ENCODE measurements at regions not wholly inside any gene's neighbourhood (a gene's known extent, or its start where the extent isn't known, plus 50 kb on each side); places are given as distances from the start of the nearest gene placed in this dataset.

- TF ChIP-seq, protein P1, sequence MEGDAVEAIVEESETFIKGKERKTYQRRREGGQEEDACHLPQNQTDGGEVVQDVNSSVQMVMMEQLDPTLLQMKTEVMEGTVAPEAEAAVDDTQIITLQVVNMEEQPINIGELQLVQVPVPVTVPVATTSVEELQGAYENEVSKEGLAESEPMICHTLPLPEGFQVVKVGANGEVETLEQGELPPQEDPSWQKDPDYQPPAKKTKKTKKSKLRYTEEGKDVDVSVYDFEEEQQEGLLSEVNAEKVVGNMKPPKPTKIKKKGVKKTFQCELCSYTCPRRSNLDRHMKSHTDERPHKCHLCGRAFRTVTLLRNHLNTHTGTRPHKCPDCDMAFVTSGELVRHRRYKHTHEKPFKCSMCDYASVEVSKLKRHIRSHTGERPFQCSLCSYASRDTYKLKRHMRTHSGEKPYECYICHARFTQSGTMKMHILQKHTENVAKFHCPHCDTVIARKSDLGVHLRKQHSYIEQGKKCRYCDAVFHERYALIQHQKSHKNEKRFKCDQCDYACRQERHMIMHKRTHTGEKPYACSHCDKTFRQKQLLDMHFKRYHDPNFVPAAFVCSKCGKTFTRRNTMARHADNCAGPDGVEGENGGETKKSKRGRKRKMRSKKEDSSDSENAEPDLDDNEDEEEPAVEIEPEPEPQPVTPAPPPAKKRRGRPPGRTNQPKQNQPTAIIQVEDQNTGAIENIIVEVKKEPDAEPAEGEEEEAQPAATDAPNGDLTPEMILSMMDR (IDR thresholded peaks at IDR 0.05), result no peak
- H3K36me3 ChIP-seq, result no peaks in the 10 kb centered on the region
- no peaks in the 10 kb centered on the region for H3K27me3 ChIP-seq
- no peak overlapping the region for H3K27ac ChIP-seq
- no peak for DNase-seq (ENCODE audit: low spot score in 2 of 2)
- no peaks in the 10 kb centered on the region for H3K9me3 ChIP-seq
- no peak overlapping the region for H3K4me3 ChIP-seq
- no peaks in the 10 kb centered on the region for H3K4me1 ChIP-seq
- intact Hi-C loops (cut with DNase I), result no loop called here
Measured at GRCh38 chr5:85069659-85070640, 685.3 kb upstream of the EDIL3 start.

- Histone ChIP-seq H3K4me1 (no peaks in the 10 kb centered on the region), H3K27ac (no peak overlapping the region), H3K27me3 (no peaks in the 10 kb centered on the region), H3K4me3 (no peak overlapping the region), H3K9me3 (no peaks in the 10 kb centered on the region), H3K36me3 (no peaks in the 10 kb centered on the region)
- TF ChIP-seq, protein P1 (IDR thresholded peaks at IDR 0.05), result no peak
- intact Hi-C loops (cut with DNase I), result no loop called here
- DNase-seq (ENCODE audit: low spot score in 2 of 2), result no peak
Measured at GRCh38 chr5:85077581-85077980, 692.9 kb upstream of the EDIL3 start.

DNA sequence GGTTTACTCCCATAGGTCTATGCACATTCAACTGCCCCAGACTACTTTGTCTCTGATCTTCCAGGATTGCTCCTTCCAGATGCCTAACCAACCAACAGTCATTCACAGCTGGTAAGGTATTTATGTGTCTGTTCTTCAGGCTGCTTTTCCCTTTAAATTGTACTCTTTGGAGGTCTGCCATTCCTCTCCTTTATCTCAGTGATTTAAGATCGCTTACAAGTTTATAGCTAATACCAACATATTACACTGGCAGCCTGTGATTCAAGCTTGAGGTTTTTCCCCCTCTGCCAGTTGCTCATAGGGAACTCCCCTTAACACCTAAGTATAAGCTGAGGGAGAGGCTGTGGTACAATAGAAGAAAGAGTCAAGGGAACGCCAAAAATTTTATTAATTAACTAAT, 711.7 kb upstream of the EDIL3 start:
- TF ChIP-seq, protein P1 (IDR thresholded peaks at IDR 0.05), result no peak
- intact Hi-C loops (cut with DNase I), result no loop called here
- Histone ChIP-seq H3K9me3 (no peaks in the 10 kb centered on the region), H3K36me3 (no peaks in the 10 kb centered on the region), H3K4me3 (no peak overlapping the region), H3K27ac (no peak overlapping the region), H3K4me1 (no peaks in the 10 kb centered on the region), H3K27me3 (no peaks in the 10 kb centered on the region)
- no peak for DNase-seq (ENCODE audit: low spot score in 2 of 2)

- intact Hi-C loops (cut with DNase I), result no loop called here
- Histone ChIP-seq H3K27ac (no peak overlapping the region), H3K27me3 (no peaks in the 10 kb centered on the region), H3K4me1 (no peaks in the 10 kb centered on the region), H3K36me3 (no peaks in the 10 kb centered on the region), H3K4me3 (no peak overlapping the region), H3K9me3 (no peaks in the 10 kb centered on the region)
- no peak for DNase-seq (ENCODE audit: low spot score in 2 of 2)
- TF ChIP-seq, protein P1 (IDR thresholded peaks at IDR 0.05), result no peak
Measured at GRCh38 chr5:85108471-85108870, 723.8 kb upstream of the EDIL3 start.

DNA sequence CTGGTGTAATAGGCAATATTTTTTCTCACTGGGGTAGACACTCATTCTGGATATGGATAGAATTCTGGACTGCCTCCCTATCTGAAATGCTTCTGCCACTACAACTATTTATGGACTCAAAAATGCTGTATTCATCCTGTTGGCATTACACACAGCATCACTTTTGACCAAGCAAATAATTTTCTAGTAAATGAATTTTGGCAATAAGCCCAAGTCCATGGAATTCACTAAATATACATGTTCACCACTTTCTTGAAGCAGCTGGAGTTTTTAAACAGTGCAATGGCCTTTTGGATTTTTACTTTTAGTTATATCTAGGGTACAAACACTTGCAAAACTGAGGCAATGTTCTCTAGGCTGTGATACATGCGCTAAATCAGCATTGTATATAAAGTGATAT, 724.9 kb upstream of the EDIL3 start:
- Histone ChIP-seq H3K4me1 (no peaks in the 10 kb centered on the region), H3K4me3 (no peak overlapping the region), H3K27ac (no peak overlapping the region), H3K36me3 (no peaks in the 10 kb centered on the region), H3K27me3 (no peaks in the 10 kb centered on the region), H3K9me3 (no peaks in the 10 kb centered on the region)
- DNase-seq (ENCODE audit: low spot score in 2 of 2), result no peak
- intact Hi-C loops (cut with DNase I), result no loop called here
- TF ChIP-seq, protein P1 (IDR thresholded peaks at IDR 0.05), result no peak

All from ascending aorta (tissue), 2 donors.